Spleen (tissue), 11 donors: ENCODE measurements at regions not wholly inside any gene's neighbourhood (a gene's known extent, or its start where the extent isn't known, plus 50 kb on each side); places are given as distances from the start of the nearest gene placed in this dataset.

Experiments used
- DNase-seq: peaks from one replicate; pipeline ENCODE4 v3.0.0-alpha.2; 2020
- H3K27ac ChIP-seq, 8 donors: fragments of 200-600 bp; sonication (generic) in 7 of 8; 1 replicate in 4 of 8; 2 replicates in 4 of 8; pipeline versions ENCODE4 v1.5.0 to v1.8.0; 2016 to 2021; ENCODE audit warnings: inconsistent platforms in 4 of 8, mild to moderate bottlenecking in 4 of 8, moderate library complexity in 1 of 8
- H3K27me3 ChIP-seq, 7 donors: fragments of 200-600 bp; sonication (generic) in 6 of 7; replicated peaks in 1 of 7; 1 replicate in 4 of 7; 2 replicates in 3 of 7; pipeline versions ENCODE4 v1.5.0 to v1.8.0; 2016 to 2021; ENCODE audit warnings: inconsistent platforms in 3 of 7, mild to moderate bottlenecking in 1 of 7
- H3K36me3 ChIP-seq, 6 donors: fragments of 200-600 bp; sonication (generic) in 5 of 6; 1 replicate in 4 of 6; 2 replicates in 2 of 6; pipeline versions ENCODE4 v1.5.0 to v1.8.0; 2016 to 2021; ENCODE audit warnings: inconsistent platforms in 2 of 6
- H3K4me1 ChIP-seq, 6 donors: fragments of 200-600 bp; sonication (generic) in 5 of 6; 1 replicate in 3 of 6; 2 replicates in 3 of 6; pipeline versions ENCODE4 v1.5.0 to v1.8.0; 2016 to 2021; ENCODE audit warnings: inconsistent platforms in 3 of 6
- H3K4me3 ChIP-seq, 8 donors: fragments of 200-600 bp; sonication (generic) in 7 of 8; 1 replicate in 4 of 8; 2 replicates in 4 of 8; pipeline versions ENCODE4 v1.5.0 to v1.8.0; 2016 to 2021; ENCODE audit warnings: inconsistent platforms in 4 of 8, mild to moderate bottlenecking in 4 of 8, moderate library complexity in 2 of 8
- H3K9me3 ChIP-seq, 8 donors: fragments of 200-600 bp; sonication (generic) in 7 of 8; 1 replicate in 4 of 8; 2 replicates in 4 of 8; pipeline versions ENCODE4 v1.5.0 to v1.8.0; 2016 to 2021; ENCODE audit warnings: inconsistent platforms in 4 of 8
- POLR2A ChIP-seq, 3 donors: fragments of 450-650 bp; IDR thresholded peaks; one replicate each; pipeline ENCODE4 v1.5.1; 2017; ENCODE audit warnings: antibody characterized with exemption in 3 of 3, mild to moderate bottlenecking in 1 of 3
- POLR2AphosphoS5 ChIP-seq, 3 donors: sonication (generic); formaldehyde crosslinking; IDR thresholded peaks; one replicate each; pipeline ENCODE4 v1.5.1; 2017; ENCODE audit warnings: antibody characterized with exemption in 3 of 3
- WGBS, 5 donors: extraction: QIAGEN DNeasy Blood & Tissue Kit in 3 of 5; methylation state at CpG; one replicate each; pipeline versions ENCODE4 v1.1.5 to v1.1.7; 2013 to 2018; 5-methylcytosine and 5-hydroxymethylcytosine counted together
- intact Hi-C: fragments of 100-400 bp; cut with DNase I; formaldehyde crosslinking; loops from one replicate; pipeline ENCODE4 v1.15.0; 2023; ENCODE audit warnings: low total_unique reads
- TF ChIP-seq, protein P1 (sequence below), 11 experiments: fragments of 200-600 bp in 7 of 11; fragments of 450-650 bp in 4 of 11; sonication (generic) in 4 of 11; IDR thresholded peaks in 8 of 11; conservative IDR thresholded peaks in 3 of 11; 1 replicate in 7 of 11; 2 replicates in 4 of 11; pipeline versions ENCODE4 v1.4.0 to v1.8.0; 2016 to 2021; ENCODE audit warnings: antibody characterized with exemption in 11 of 11, inconsistent platforms in 4 of 11, mild to moderate bottlenecking in 1 of 11
- donor health status: healthy with polysubstance abuse.
- donor health status: DM: no; HTN: no; CAD: no; lungs with moderate emphysema.
- donor health status: DM: no; HTN: no; CAD: no.
- donor health status: Bipolar disorder and iron deficiency.
- donor health status: healthy.
- donor health status: DM: no; HTN: no; CAD: no.
- donor health status: DM: yes; HTN: yes; CAD: no.

DNA sequence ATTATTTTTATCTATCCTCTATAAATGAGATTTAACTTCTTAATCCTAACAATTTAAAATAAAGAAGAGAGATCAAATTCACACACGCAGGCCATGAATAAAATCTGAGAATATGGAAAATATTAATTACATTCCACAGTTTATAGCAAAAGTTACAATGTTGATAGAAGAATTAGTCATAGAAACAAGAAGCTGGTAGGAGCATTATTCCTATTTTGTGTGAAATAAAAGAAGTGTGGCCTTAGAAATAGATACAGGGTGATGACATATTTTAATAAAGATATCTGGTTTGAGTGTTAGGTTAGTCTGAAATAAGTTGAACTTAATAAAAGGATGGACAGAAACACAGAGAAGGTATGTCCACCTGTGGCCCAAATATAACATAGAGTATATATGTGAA is 790.4 kb upstream of the NUDT12 start:
- Histone ChIP-seq H3K36me3 (no peaks in the 10 kb centered on the region), H3K4me1 (no peaks in the 10 kb centered on the region), H3K27ac (no peak overlapping the region), H3K27me3 (no peaks in the 10 kb centered on the region), H3K4me3 (no peak overlapping the region), H3K9me3 (no peaks in the 10 kb centered on the region)
- TF ChIP-seq, protein P1, sequence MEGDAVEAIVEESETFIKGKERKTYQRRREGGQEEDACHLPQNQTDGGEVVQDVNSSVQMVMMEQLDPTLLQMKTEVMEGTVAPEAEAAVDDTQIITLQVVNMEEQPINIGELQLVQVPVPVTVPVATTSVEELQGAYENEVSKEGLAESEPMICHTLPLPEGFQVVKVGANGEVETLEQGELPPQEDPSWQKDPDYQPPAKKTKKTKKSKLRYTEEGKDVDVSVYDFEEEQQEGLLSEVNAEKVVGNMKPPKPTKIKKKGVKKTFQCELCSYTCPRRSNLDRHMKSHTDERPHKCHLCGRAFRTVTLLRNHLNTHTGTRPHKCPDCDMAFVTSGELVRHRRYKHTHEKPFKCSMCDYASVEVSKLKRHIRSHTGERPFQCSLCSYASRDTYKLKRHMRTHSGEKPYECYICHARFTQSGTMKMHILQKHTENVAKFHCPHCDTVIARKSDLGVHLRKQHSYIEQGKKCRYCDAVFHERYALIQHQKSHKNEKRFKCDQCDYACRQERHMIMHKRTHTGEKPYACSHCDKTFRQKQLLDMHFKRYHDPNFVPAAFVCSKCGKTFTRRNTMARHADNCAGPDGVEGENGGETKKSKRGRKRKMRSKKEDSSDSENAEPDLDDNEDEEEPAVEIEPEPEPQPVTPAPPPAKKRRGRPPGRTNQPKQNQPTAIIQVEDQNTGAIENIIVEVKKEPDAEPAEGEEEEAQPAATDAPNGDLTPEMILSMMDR (IDR thresholded peaks at IDR 0.05 in 8 of 11, conservative IDR thresholded peaks at IDR 0.05 in 3 of 11) = no peak
- no peak for TF ChIP-seq POLR2AphosphoS5 (IDR thresholded peaks at IDR 0.05)
- TF ChIP-seq POLR2A (IDR thresholded peaks at IDR 0.05) = no peak
- DNase-seq = no peak
- WGBS, 5 donors = 82 to 93% (median 86%) methylated on average over 1 of the region's 1 CpG
- intact Hi-C loops = no loop called here

DNA sequence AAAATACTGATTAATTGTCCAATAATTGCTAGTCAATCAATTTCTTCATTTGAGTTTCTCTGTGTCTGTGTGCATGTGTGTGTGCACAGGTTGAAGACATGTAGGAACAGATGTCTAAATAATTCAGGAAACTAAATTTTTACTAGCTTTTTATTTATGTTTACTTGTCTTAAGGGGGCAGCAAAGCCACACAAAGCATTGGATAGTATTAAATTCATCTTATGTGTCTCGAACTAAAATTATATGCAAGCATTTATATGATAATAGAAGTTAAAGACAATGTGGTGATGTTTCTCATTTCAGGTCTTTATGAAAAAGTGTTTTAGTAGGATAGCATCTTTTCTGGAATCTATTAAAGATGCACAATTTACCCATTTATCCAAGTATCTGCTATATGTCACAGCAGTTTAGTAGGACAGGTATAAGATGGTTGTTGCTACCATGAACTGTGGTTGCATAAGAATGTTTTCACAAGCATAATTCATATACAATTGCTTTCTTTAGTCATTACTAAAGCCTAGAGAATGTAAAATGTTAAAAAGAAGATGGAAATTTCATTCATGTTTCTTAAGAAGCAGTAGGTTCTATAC is 784.6 kb upstream of the NUDT12 start:
- H3K4me3 ChIP-seq = no peak overlapping the region
- no peak overlapping the region for H3K27ac ChIP-seq
- intact Hi-C loops = no loop called here
- H3K36me3 ChIP-seq = no peaks in the 10 kb centered on the region
- 16 to 18% (median 18%) methylated on average over 1 of the region's 1 CpG for WGBS, 5 donors
- no peaks in the 10 kb centered on the region for H3K27me3 ChIP-seq
- TF ChIP-seq POLR2AphosphoS5 (IDR thresholded peaks at IDR 0.05) (no peak), POLR2A (IDR thresholded peaks at IDR 0.05) (no peak)
- TF ChIP-seq, protein P1 (IDR thresholded peaks at IDR 0.05 in 8 of 11, conservative IDR thresholded peaks at IDR 0.05 in 3 of 11) = no peak
- H3K4me1 ChIP-seq = no peaks in the 10 kb centered on the region
- no peak for DNase-seq
- H3K9me3 ChIP-seq = no peaks in the 10 kb centered on the region

DNA sequence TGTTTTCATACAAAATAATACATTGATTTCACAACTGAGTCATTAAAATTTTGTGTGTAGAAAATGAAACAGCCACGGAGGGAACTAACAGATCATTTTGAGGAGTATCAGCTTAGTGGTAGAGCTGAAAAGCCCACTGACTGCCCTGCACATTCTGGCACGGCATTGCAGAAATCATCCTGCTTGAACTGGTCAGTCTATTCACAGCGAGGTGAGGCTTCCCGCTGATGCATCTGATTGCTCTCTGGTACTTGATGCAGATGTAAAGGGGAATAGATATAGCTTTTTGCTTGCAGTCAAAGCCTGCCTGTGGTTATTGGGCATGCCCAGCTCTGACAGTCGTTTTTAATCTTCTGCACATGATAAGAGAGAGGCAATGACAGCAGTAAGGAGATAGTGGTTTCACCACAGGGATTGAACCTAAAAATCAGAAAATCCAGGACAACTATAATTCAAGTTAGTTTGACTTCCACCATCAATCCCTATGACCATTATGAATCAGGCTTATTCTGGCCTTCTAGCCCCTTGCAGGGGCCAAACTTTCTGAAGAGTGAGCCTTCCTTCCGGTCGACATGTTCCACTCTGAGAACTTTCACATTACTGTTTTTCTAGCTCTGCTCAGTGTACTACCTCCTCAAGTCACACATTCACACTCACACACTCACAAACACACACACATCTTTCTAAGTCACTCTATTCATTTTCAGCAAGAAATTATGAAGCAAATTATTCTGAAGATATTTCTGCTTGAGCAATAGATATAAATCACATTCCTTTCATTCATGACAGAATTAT is 782.8 kb upstream of the NUDT12 start:
- 69 to 85% (median 81%) methylated on average over 7 of the region's 7 CpGs for WGBS, 5 donors
- H3K36me3 ChIP-seq = no peaks in the 10 kb centered on the region

DNA sequence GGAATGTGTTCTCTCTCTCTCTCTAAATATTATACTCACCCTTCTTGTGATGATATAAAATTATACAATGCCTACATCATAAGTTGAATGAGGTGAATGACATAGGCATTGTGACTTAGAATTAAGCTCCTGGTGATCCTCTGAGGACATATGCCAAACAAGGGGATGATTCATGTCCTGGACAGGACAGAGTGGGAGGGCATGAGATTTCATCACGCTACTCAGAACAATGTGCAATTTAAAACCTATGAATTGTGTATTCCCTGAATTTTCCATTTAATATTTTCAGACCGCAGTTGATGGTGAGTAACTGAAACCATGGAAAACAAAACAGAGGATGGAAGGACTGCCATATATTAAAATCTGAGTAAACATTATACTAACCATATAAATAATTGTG is 782.2 kb upstream of the NUDT12 start:
- H3K4me3 ChIP-seq = no peak overlapping the region
- H3K36me3 ChIP-seq = no peaks in the 10 kb centered on the region
- no peak overlapping the region for H3K27ac ChIP-seq
- TF ChIP-seq POLR2A (IDR thresholded peaks at IDR 0.05) = no peak
- TF ChIP-seq, protein P1 (IDR thresholded peaks at IDR 0.05 in 8 of 11, conservative IDR thresholded peaks at IDR 0.05 in 3 of 11) = no peak
- no peak for TF ChIP-seq POLR2AphosphoS5 (IDR thresholded peaks at IDR 0.05)
- no peaks in the 10 kb centered on the region for H3K27me3 ChIP-seq
- intact Hi-C loops = no loop called here
- 77 to 91% (median 85%) methylated on average over 2 of the region's 2 CpGs for WGBS, 5 donors
- H3K4me1 ChIP-seq = no peaks in the 10 kb centered on the region
- no peak for DNase-seq
- no peaks in the 10 kb centered on the region for H3K9me3 ChIP-seq

More for the DNA sequence above, 782.8 kb upstream of the NUDT12 start:
- no peak overlapping the region for H3K4me3 ChIP-seq
- H3K27ac ChIP-seq = no peak overlapping the region
- DNase-seq = no peak
- H3K4me1 ChIP-seq = no peaks in the 10 kb centered on the region
- intact Hi-C loops = no loop called here
- no peaks in the 10 kb centered on the region for H3K9me3 ChIP-seq
- no peaks in the 10 kb centered on the region for H3K27me3 ChIP-seq
- TF ChIP-seq POLR2AphosphoS5 (IDR thresholded peaks at IDR 0.05) (no peak), POLR2A (IDR thresholded peaks at IDR 0.05) (no peak)
- TF ChIP-seq, protein P1 (IDR thresholded peaks at IDR 0.05 in 8 of 11, conservative IDR thresholded peaks at IDR 0.05 in 3 of 11) = no peak
